ENCODE measurements at regions not wholly inside any gene's neighbourhood (a gene's known extent, or its start where the extent isn't known, plus 50 kb on each side); places are given as distances from the start of the nearest gene placed in this dataset.

- no peak for DNase-seq (ENCODE audit: low read depth)
Observed at GRCh38 chr6:113505084-113505699, 352.0 kb upstream of the MARCKS start.

- DNase-seq (ENCODE audit: low read depth), result no peak
Observed at GRCh38 chr6:113508249-113508648, 348.9 kb upstream of the MARCKS start.

GRCh38 chr6:113511100-113511499 lies 346.0 kb upstream of the MARCKS start:
- DNase-seq (ENCODE audit: low read depth), result no peak

- no peak for DNase-seq (ENCODE audit: low read depth)
Observed at GRCh38 chr6:113512576-113512975, 344.6 kb upstream of the MARCKS start.

GRCh38 chr6:113513086-113513485 lies 344.1 kb upstream of the MARCKS start:
- DNase-seq (ENCODE audit: low read depth), result no peak

GRCh38 chr6:113522376-113522775 lies 334.8 kb upstream of the MARCKS start:
- no peak for DNase-seq (ENCODE audit: low read depth)

- no peak for DNase-seq (ENCODE audit: low read depth)
Observed at GRCh38 chr6:113524826-113525225, 332.3 kb upstream of the MARCKS start.

- no peak for DNase-seq (ENCODE audit: low read depth)
Observed at GRCh38 chr6:113526553-113526952, 330.6 kb upstream of the MARCKS start.

GRCh38 chr6:113526995-113527394 lies 330.1 kb upstream of the MARCKS start:
- DNase-seq (ENCODE audit: low read depth), result no peak

GRCh38 chr6:113528111-113528510 lies 329.0 kb upstream of the MARCKS start:
- DNase-seq (ENCODE audit: low read depth), result no peak

GRCh38 chr6:113529196-113529595 lies 327.9 kb upstream of the MARCKS start:
- no peak for DNase-seq (ENCODE audit: low read depth)

- DNase-seq (ENCODE audit: low read depth), result no peak
Observed at GRCh38 chr6:113529879-113530278, 327.3 kb upstream of the MARCKS start.

- DNase-seq (ENCODE audit: low read depth), result no peak
Observed at GRCh38 chr6:113530769-113531168, 326.4 kb upstream of the MARCKS start.

- no peak for DNase-seq (ENCODE audit: low read depth)
Observed at GRCh38 chr6:113539202-113539601, 317.9 kb upstream of the MARCKS start.

GRCh38 chr6:113539623-113540022 lies 317.5 kb upstream of the MARCKS start:
- DNase-seq (ENCODE audit: low read depth), result no peak

- no peak for DNase-seq (ENCODE audit: low read depth)
Observed at GRCh38 chr6:113540466-113540865, 316.7 kb upstream of the MARCKS start.

GRCh38 chr6:113551168-113551567 lies 306.0 kb upstream of the MARCKS start:
- DNase-seq (ENCODE audit: low read depth), result no peak

GRCh38 chr6:113556775-113557174 lies 300.4 kb upstream of the MARCKS start:
- DNase-seq (ENCODE audit: low read depth), result no peak

- DNase-seq (ENCODE audit: low read depth), result no peak
Observed at GRCh38 chr6:113558431-113558830, 298.7 kb upstream of the MARCKS start.

- no peak for DNase-seq (ENCODE audit: low read depth)
Observed at GRCh38 chr6:113558966-113559365, 298.2 kb upstream of the MARCKS start.

- no peak for DNase-seq (ENCODE audit: low read depth)
Observed at GRCh38 chr6:113560376-113560775, 296.8 kb upstream of the MARCKS start.

- DNase-seq (ENCODE audit: low read depth), result no peak
Observed at GRCh38 chr6:113560908-113561307, 296.2 kb upstream of the MARCKS start.

- no peak for DNase-seq (ENCODE audit: low read depth)
Observed at GRCh38 chr6:113562248-113562647, 294.9 kb upstream of the MARCKS start.

GRCh38 chr6:113564371-113565171 lies 292.6 kb upstream of the MARCKS start:
- DNase-seq (ENCODE audit: low read depth), result no peak
